IMR-90 (cell line): ENCODE measurements at regions not wholly inside any gene's neighbourhood (a gene's known extent, or its start where the extent isn't known, plus 50 kb on each side); places are given as distances from the start of the nearest gene placed in this dataset.

Experiments
- ATAC-seq: fragments of 200-7000 bp; cut with Tn5 transposase; 2 replicates; pipeline ENCODE4 v1.9.1; 2020; ENCODE audit warnings: low read depth, mild to moderate bottlenecking, moderate library complexity
- BruUV-seq: library from RNA; stranded (reverse); fragments of 400-500 nt; replicated peaks from 2 replicates; lab custom pipeline; 2021; lab: Mats Ljungman, UMichigan
- CTCF ChIA-PET: fragments of 300-600 bp; formaldehyde crosslinking; extraction: SDS; loops from one replicate; lab custom pipeline; 2021; ENCODE audit warnings: antibody characterized with exemption; lab: Yijun Ruan, JAX
- POLR2A ChIA-PET: fragments of 300-600 bp; sonication (Branson Sonifier 250); formaldehyde crosslinking; loops from one replicate; lab custom pipeline; 2022; ENCODE audit warnings: antibody characterized with exemption; ENCODE audit not compliant: unreplicated experiment; lab: Charles Lee
- DNase-seq: peaks from one replicate; pipeline ENCODE4 v3.0.0; 2013
- H2AFZ ChIP-seq: replicated peaks from 2 replicates; pipeline ENCODE3; 2013; ENCODE audit warnings: low read length, mild to moderate bottlenecking; ENCODE audit not compliant: poor library complexity
- H2AK5ac ChIP-seq: 2 replicates; pipeline ENCODE4 v1.6.1; 2013; ENCODE audit warnings: low read depth, low read length, inconsistent platforms
- H2AK9ac ChIP-seq: replicated peaks from 2 replicates; pipeline ENCODE3; 2013; ENCODE audit warnings: mild to moderate bottlenecking, low read depth, low read length, moderate library complexity; ENCODE audit not compliant: poor library complexity
- H2BK120ac ChIP-seq: 2 replicates; pipeline ENCODE4 v1.6.1; 2013; ENCODE audit warnings: low read depth, low read length, inconsistent platforms
- H2BK15ac ChIP-seq: 3 replicates; pipeline ENCODE4 v1.6.1; 2013; ENCODE audit warnings: low read depth, low read length, inconsistent platforms
- H2BK20ac ChIP-seq: 2 replicates; pipeline ENCODE4 v1.6.1; 2013; ENCODE audit warnings: low read depth, mild to moderate bottlenecking, inconsistent platforms, low read length, moderate library complexity
- H2BK5ac ChIP-seq: 2 replicates; pipeline ENCODE4 v1.6.1; 2013; ENCODE audit warnings: mild to moderate bottlenecking, low read depth, low read length, inconsistent platforms; ENCODE audit not compliant: poor library complexity, severe bottlenecking
- H3K14ac ChIP-seq: replicated peaks from 2 replicates; pipeline ENCODE4 v1.6.1; 2013; ENCODE audit warnings: low read depth, low read length, inconsistent platforms
- H3K18ac ChIP-seq: 2 replicates; pipeline ENCODE4 v1.6.1; 2013; ENCODE audit warnings: low read depth, low read length, control low read depth
- H3K23ac ChIP-seq: 2 replicates; pipeline ENCODE4 v1.6.1; 2013; ENCODE audit warnings: low read depth, low read length, inconsistent platforms
- H3K27ac ChIP-seq: 2 replicates; pipeline ENCODE4 v1.5.1; 2013; ENCODE audit warnings: mild to moderate bottlenecking, control low read depth, low read length; ENCODE audit not compliant: insufficient read depth
- H3K27me3 ChIP-seq: 2 replicates; pipeline ENCODE4 v1.6.1; 2013; ENCODE audit warnings: low read length; ENCODE audit not compliant: control insufficient read depth, insufficient read depth
- H3K36me3 ChIP-seq: 2 replicates; pipeline ENCODE4 v1.6.1; 2013; ENCODE audit warnings: low read length, mixed read lengths; ENCODE audit not compliant: control insufficient read depth, insufficient read depth
- H3K4ac ChIP-seq: 2 replicates; pipeline ENCODE4 v1.6.1; 2013; ENCODE audit warnings: low read depth, low read length, inconsistent platforms
- H3K4me1 ChIP-seq: 2 replicates; pipeline ENCODE4 v1.6.1; 2013; ENCODE audit warnings: low read length, mixed read lengths; ENCODE audit not compliant: control insufficient read depth, insufficient read depth
- H3K4me2 ChIP-seq: 2 replicates; pipeline ENCODE4 v1.6.1; 2013; ENCODE audit warnings: low read depth, mild to moderate bottlenecking, control low read depth, low read length, moderate library complexity
- H3K4me3 ChIP-seq: 2 replicates; pipeline ENCODE4 v1.5.1; 2013; ENCODE audit warnings: low read depth, mild to moderate bottlenecking, control low read depth, low read length, moderate library complexity; ENCODE audit not compliant: insufficient read depth
- H3K56ac ChIP-seq: 2 replicates; pipeline ENCODE4 v1.6.1; 2013; ENCODE audit warnings: low read length, inconsistent platforms; ENCODE audit not compliant: insufficient read depth; ENCODE audit errors: extremely low read depth
- H3K79me1 ChIP-seq, 2 experiments: 2 replicates each; pipeline ENCODE4 v1.6.1; 2013; ENCODE audit warnings: low read length in 2 of 2, inconsistent platforms in 1 of 2, low read depth in 1 of 2
- H3K9ac ChIP-seq: 2 replicates; pipeline ENCODE4 v1.6.1; 2013; ENCODE audit warnings: low read depth, low read length, control low read depth
- H3K9me1 ChIP-seq: 2 replicates; pipeline ENCODE4 v1.6.1; 2013; ENCODE audit warnings: low read length, inconsistent platforms; ENCODE audit not compliant: insufficient read depth
- H3K9me3 ChIP-seq: 2 replicates; pipeline ENCODE4 v1.6.1; 2013; ENCODE audit warnings: low read length; ENCODE audit not compliant: control insufficient read depth, insufficient read depth
- H4K20me1 ChIP-seq: 2 replicates; pipeline ENCODE4 v1.6.1; 2013; ENCODE audit warnings: low read length, inconsistent platforms; ENCODE audit not compliant: insufficient read depth
- H4K5ac ChIP-seq: 2 replicates; pipeline ENCODE4 v1.6.1; 2013; ENCODE audit warnings: mild to moderate bottlenecking, low read depth, low read length, control low read depth
- H4K8ac ChIP-seq, 2 experiments: 2 replicates each; pipeline ENCODE4 v1.6.1; 2013; ENCODE audit warnings: low read depth in 2 of 2, low read length in 2 of 2, control low read depth in 1 of 2, inconsistent platforms in 1 of 2
- H4K91ac ChIP-seq: 2 replicates; pipeline ENCODE4 v1.6.1; 2013; ENCODE audit warnings: low read depth, low read length, inconsistent platforms; ENCODE audit not compliant: insufficient read depth
- BHLHE40 ChIP-seq: fragments of 150-350 bp; IDR thresholded peaks from 2 replicates; pipeline ENCODE4 v1.6.1; 2016; ENCODE audit warnings: mild to moderate bottlenecking, low read depth, low read length
- CEBPB ChIP-seq: IDR thresholded peaks from 2 replicates; pipeline ENCODE4 v1.6.1; 2012; ENCODE audit warnings: low read depth, low read length, improper control_type of control experiment
- CHD1 ChIP-seq: IDR thresholded peaks from 2 replicates; pipeline ENCODE4 v1.6.1; 2012; ENCODE audit warnings: low read depth, low read length, improper control_type of control experiment
- CTCF ChIP-seq: conservative IDR thresholded peaks from 2 replicates; pipeline ENCODE4 v1.5.1; 2012; ENCODE audit warnings: mild to moderate bottlenecking, low read depth, low read length, improper control_type of control experiment
- MAFK ChIP-seq: IDR thresholded peaks from 2 replicates; pipeline ENCODE4 v1.6.1; 2012; ENCODE audit warnings: low read depth, low read length, improper control_type of control experiment
- MXI1 ChIP-seq: IDR thresholded peaks from 2 replicates; pipeline ENCODE4 v1.6.1; 2012; ENCODE audit warnings: low read depth, mild to moderate bottlenecking, low read length, moderate library complexity, borderline replicate concordance
- NFE2L2 ChIP-seq: fragments of 150-350 bp; IDR thresholded peaks from 2 replicates; pipeline ENCODE4 v1.6.1; 2016; ENCODE audit warnings: low read depth, mild to moderate bottlenecking, low read length
- POLR2A ChIP-seq: IDR thresholded peaks from 2 replicates; pipeline ENCODE4 v1.6.1; 2012; ENCODE audit warnings: mild to moderate bottlenecking, low read depth, low read length
- RAD21 ChIP-seq: IDR thresholded peaks from 2 replicates; pipeline ENCODE4 v1.6.1; 2012; ENCODE audit warnings: low read length, improper control_type of control experiment
- RCOR1 ChIP-seq: IDR thresholded peaks from 2 replicates; pipeline ENCODE4 v1.6.1; 2012; ENCODE audit warnings: mild to moderate bottlenecking, low read length, improper control_type of control experiment; ENCODE audit not compliant: insufficient replicate concordance
- RFX5 ChIP-seq: IDR thresholded peaks from 2 replicates; pipeline ENCODE4 v1.8.0; 2012; ENCODE audit warnings: low read depth, mild to moderate bottlenecking, low read length, moderate library complexity
- SMC3 ChIP-seq: fragments of 150-350 bp; IDR thresholded peaks from 2 replicates; pipeline ENCODE4 v1.6.1; 2016; ENCODE audit warnings: low read depth, mild to moderate bottlenecking, antibody characterized with exemption, low read length, moderate library complexity
- USF2 ChIP-seq: fragments of 150-350 bp; IDR thresholded peaks from 2 replicates; pipeline ENCODE4 v1.6.1; 2017; ENCODE audit warnings: mild to moderate bottlenecking, antibody characterized with exemption, low read length, low read depth
- WGBS, 2 experiments: methylation state at CpG; one replicate each; pipeline versions ENCODE4 v1.1.5 to v1.1.7; 2013; ENCODE audit warnings: missing lambda C conversion rate in 2 of 2; ENCODE audit not compliant: insufficient read length in 1 of 2; ENCODE audit errors: extremely low coverage in 2 of 2; 5-methylcytosine and 5-hydroxymethylcytosine counted together
- dilution Hi-C: fragments of 300-500 bp; cut with HindIII; formaldehyde crosslinking; loops from one replicate; pipeline ENCODE4 v1.14.3; 2018; ENCODE audit warnings: low sequenced_read_pairs; ENCODE audit not compliant: unreplicated experiment
- in situ Hi-C: fragments of 300-500 bp; cut with MboI; formaldehyde crosslinking; loops from 3 replicates; pipeline ENCODE4 v1.14.3; 2019; ENCODE audit warnings: low sequenced_read_pairs, inconsistent platforms, mixed read lengths
- intact Hi-C: fragments of 100-400 bp; cut with micrococcal nuclease; formaldehyde crosslinking; loops from 2 replicates; pipeline ENCODE4 v1.10.0; 2022

DNA sequence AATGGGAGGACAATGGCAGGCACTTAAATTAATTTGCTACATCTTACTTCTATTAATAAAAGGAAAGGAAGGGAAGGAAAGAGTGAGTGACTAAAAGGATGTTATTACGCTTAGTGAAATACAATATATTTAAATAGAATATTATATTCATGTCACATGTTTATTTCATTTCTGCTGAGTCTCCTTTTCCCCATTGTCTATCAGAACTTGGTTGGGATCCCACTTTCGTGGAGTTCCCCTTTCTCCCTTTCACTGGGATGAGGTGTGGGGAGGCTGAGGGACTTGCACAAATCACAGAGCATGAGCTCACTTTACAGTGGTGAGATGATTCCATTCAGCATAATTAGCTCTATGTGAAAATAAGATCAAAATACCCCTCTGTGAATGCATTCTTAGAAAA is 730.6 kb downstream of the TSN start:
- no peak overlapping the region for H2AK9ac ChIP-seq
- DNase-seq (no peak), ATAC-seq (no peak)
- H2BK5ac ChIP-seq: no peak overlapping the region
- H3K9ac ChIP-seq: no peak overlapping the region
- no peak overlapping the region for H3K56ac ChIP-seq
- BruUV-seq: no TSS peak
- no peaks in the 10 kb centered on the region for H3K9me1 ChIP-seq
- no peaks in the 10 kb centered on the region for H3K27me3 ChIP-seq
- TF ChIP-seq MAFK: no peak
- no peak for TF ChIP-seq MXI1
- TF ChIP-seq CEBPB: no peak
- no peak for TF ChIP-seq RAD21
- TF ChIP-seq RCOR1: no peak
- no peak for TF ChIP-seq USF2
- TF ChIP-seq SMC3: no peak
- no peak for TF ChIP-seq CHD1
- TF ChIP-seq POLR2A: no peak
- no peak for TF ChIP-seq NFE2L2
- no peak for TF ChIP-seq BHLHE40
- no peak for TF ChIP-seq RFX5
- TF ChIP-seq CTCF: no peak
- dilution Hi-C loops (no loop called here), in situ Hi-C loops (no loop called here), intact Hi-C loops (no loop called here)
- no peak overlapping the region for H3K4me3 ChIP-seq
- H4K91ac ChIP-seq: no peak overlapping the region
- no CpG with 5 or more reads among the region's 2 CpGs for WGBS, 2 experiments
- H4K8ac ChIP-seq: no peak overlapping the region
- no peak overlapping the region for H3K4ac ChIP-seq
- no peak overlapping the region for H2AFZ ChIP-seq
- H3K23ac ChIP-seq: no peak overlapping the region
- no peak overlapping the region for H3K4me2 ChIP-seq
- no peaks in the 10 kb centered on the region for H3K4me1 ChIP-seq
- no peaks in the 10 kb centered on the region for H3K79me1 ChIP-seq
- H2BK120ac ChIP-seq: no peak overlapping the region
- H3K18ac ChIP-seq: no peak overlapping the region
- H2BK15ac ChIP-seq: no peak overlapping the region
- ChIA-PET POLR2A (no interaction called here), CTCF (no interaction called here)
- H3K9me3 ChIP-seq: 0 out of 2 replicates have a peak, but pooled peaks cover 3% of the 10 kb centered on the region
- H3K14ac ChIP-seq: no peak overlapping the region
- H3K36me3 ChIP-seq: no peaks in the 10 kb centered on the region
- H2AK5ac ChIP-seq: no peak overlapping the region
- H2BK20ac ChIP-seq: no peak overlapping the region
- H4K20me1 ChIP-seq: no peaks in the 10 kb centered on the region
- no peak overlapping the region for H4K5ac ChIP-seq
- no peak overlapping the region for H3K27ac ChIP-seq
